ENCODE measurements at regions not wholly inside any gene's neighbourhood (a gene's known extent, or its start where the extent isn't known, plus 50 kb on each side); places are given as distances from the start of the nearest gene placed in this dataset.
"Not testable (repeated sequence)": the region's sequence is repeated elsewhere in the genome, so short reads cannot be mapped to it uniquely, and the experiment has no call there.

DNA sequence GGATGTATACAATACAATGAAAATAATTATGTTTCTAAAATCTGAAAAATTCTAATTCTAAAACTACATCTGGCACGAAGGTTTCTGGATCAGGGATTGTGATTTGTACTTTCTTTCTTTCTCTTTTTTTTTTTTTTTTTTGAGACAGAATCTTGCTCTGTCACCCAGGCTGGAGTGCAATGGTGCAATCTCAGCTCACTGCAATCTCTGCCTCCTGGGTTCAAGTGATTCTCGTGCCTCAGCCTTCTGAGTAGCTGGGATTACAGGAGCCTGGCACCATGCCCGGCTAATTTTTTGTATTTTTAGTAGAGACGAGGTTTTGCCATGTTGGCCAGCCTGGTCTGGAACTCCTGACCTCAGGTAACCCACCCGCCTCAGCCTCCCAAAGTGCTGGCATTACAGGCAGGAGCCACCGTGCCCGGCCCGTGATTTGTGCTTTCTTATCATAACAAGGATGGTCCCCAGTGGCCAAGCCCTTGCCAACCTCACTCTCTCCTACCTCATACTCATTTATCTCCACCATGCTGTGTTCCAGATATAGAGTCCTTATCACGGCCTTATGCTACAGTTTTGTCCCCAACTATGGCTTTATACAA is 279.9 kb downstream of the QDPR start:
- DNase-seq: not testable (repeated sequence)

DNA sequence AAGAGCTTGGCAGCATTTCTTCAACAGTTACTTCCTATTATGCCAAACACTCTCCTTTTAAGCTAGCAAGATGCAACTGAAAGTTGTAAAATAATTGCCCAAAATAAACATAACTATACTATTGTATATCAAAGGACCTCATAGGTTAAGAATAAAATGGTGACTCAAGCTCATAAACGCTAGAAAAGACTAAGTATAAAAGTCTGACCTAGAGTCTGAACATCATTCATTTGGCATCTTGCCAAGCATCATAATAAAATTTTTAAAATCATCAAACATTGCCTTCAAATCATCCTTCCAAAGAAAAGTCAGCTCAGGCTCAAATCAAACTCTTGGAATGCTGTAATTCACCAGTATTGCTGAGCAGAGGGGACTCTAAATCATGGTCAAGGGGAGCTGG is 281.2 kb downstream of the QDPR start:
- DNase-seq: no peak

DNA sequence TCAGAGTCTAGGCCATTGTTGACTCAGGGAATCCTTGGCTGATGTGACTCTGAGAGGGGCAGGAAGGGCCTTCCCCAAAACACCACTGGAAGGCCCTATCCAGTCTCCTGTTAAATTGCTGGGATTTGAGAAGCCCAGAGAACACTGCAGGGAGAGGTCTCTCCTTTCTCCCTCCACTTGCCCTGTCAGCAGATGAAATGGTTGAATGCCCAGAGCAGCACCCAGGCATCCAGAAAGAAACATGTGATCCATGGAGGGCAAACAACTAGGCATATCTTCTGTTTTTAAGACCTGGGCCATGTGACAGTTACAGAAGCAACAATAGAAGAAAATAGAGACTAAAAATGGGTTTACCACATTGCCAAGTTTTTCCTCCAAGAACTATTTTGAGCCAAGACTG is 291.1 kb downstream of the QDPR start:
- DNase-seq: no peak

DNA sequence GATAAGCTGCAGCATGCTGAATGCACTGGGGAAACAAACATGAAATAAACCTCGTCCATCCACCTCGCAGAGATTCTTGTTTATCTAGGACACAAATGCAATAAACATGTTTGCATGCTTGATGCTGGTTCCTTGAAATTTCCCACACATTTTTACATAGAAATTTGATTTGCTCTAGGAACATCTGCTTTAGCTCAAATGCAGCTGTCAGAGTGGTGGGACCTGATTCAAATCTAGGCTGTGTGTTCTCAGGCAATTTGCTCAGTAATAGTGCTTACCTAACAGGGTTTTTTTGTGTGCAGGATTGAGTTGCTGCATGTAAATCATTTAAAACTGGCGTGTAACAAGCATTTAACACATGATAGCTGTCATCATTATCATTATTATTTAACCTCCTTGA is 293.1 kb downstream of the QDPR start:
- no peak for DNase-seq

DNA sequence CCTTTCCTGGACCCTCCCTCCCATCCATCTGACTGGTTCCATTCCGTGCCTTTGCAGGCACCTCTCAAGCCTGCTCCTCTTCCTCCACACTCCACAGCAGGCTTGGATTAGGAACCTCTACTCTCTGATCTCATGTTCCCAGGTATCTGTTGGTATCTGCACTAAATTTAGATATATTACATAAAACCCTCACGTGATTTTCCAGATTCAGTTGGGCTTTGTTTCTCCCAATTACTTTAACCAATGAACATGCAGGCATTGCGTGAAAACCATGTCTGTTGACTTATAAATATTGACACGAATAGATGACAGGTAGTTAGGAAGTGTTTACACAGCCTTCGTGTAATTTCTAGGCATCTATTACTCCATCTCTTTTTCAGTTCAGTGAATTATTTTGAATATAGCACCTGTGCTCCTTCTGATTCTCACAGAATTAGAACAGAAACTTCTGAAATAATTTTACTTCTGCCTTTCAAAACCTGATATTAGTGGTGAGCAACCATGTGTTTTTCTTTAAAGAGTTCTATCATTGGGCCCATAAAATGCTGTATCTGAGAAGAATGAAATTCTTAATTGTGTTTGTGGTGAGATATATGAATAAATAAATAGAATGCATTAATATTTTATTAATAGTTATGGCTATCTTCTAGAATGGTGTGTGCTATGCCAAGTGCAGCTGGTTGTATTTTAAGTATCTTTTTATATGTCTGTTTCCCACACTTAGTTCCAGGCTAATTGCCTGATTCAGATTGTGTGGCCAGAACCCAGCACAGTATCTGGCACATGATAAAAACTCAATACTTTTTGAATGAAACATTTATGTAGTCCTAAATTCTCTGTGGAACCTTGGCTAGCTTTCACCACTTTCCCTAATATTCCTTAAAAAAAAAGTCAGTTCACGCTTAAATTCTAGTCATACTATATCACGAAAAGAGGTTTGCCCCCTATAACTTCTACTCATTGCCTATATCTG is 304.8 kb downstream of the QDPR start:
- no peak for DNase-seq

DNA sequence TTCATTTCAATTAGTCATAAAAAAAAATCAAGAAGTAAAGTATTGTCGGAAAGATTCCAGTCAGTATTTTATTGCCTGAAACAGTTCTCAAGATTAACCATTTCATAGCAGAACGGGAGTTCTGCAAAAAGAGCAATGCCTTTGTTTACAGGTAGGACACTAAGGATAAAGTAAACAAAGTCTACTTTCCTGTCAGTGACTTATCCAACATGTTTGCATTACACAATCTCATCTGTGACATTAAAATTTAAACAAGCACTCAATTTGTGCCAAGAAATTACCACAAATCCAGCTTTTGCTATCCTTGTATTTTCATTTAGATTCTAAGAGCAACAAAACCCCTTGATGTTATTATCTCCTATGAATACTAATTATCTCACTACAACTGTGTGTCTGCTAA is 306.5 kb upstream of the LDB2 start:
- DNase-seq: no peak

DNA sequence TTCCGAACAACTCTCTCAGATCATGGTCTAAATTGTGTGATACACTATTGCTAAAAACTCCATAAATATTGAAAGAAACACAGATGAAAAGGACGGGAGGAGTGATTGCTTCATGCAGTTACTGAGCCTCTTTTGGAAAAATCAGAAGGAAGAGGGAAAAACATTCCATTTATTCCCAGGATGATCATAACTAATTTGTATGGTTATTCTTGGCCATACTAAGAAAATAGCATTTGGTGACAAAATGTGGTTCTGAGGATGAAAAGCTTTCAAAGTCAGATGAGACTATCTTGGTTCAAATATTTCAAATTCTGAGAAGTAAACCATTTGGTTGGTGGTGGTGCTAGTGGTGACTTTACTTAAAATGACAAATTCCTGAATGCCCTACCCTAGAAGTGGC is 305.4 kb upstream of the LDB2 start:
- DNase-seq: no peak

DNA sequence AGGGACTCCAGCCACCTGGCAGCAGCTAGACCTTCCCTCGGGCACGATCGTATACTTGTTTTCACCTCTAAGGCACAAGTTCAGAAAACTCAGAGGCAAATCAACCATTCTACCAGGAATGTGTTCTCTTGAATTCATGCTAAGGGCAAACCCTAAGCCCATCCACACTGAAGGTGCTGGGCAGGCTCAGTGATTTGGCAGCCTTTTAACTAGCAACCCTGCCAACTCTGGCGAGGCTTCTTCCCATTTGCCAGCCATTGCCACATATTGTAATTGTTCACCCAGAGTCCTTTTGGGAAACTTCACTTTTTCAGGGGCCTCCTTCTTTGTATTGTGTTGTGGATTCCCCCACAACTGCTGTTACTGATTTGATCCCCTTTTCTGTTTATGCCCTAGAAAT is 298.6 kb upstream of the LDB2 start:
- no peak for DNase-seq

DNA sequence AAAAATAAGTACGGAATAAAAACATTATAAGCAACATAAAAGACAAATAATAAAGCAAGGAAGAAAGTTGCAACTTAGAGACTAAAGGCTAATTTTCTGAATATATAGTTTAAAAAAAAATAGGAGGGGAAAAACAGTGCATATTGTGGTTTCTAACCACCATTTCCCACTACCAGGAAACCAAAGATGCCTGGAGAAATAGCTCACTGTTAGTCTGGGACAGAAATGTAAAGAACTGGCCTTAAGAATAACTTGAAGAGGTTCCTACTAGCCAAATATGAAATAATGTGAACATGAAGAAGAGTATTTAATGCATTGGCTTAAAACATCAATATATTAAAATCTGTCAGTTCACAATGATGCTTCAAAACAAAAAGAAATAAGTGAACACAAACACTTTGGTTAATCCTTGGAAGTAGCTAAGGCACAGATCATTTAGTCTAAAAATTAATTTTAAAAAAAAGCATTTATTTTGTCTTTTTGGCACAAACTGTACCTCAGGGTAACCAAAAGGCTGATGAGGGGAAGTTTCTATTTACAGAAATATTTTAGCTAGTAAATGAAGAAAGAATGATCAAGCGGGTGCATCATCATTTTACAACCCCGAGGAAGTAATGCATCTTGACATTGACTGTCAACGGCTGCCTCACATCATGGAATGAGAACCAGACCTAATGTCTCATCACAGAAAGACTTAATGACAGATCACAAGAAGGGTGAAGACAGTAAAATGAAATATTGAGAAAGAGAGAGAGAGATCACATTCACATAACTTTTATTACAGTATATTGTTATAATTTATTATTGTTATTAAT is 297.2 kb upstream of the LDB2 start:
- DNase-seq: no peak

DNA sequence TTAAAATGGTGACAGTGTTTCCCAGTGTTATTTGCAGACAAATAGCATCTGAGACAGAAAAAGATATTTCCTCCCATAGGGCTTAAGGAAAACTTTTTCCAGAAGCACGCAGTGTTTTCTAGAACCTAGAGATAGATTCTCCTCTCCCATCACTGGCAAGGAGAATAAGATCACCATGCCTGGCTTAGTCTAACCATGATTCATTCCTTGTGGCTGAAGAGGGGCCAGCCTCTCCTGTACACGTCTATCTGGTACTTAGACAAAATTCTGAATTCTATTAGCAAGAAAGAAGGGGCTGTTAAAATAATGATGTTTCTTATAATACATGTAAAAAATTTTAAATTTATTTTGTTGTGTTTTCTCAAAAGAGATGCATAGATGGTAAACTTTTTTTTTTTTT is 296.1 kb upstream of the LDB2 start:
- DNase-seq: no peak

DNA sequence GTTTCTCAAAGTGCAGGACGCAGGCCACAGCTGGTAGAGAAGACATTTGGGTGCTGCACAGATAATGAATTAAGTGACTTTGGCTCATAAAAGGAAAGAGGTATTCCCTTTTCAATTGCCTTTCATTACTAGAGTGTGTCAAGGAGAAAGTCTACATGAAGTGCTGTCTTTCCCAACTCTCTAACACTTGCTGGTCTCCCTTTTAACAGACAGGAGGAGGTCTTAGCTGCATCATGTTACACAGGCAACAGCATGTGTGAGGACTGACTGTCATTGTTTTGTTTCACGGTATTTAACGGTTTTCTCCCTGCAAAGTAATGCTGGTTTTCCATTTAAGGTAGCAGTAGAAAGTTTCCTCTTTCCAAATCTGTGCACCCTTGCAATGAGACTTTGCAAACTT is 291.3 kb upstream of the LDB2 start:
- no peak for DNase-seq

DNA sequence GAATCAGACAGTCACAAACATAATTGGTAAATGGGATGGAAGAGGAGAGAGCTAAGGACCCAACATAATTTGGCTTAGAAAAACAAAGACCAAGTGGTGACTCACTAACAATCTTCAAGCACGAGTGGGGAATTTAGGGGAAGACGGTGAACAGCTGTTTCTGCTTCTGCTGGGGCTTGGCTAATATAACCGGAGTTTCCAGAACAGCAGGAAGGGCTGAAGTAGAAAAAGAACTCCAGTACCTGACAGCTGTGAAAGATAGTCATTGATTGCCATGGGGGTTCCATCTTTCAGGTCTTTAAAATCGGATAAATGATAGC is 290.9 kb upstream of the LDB2 start:
- DNase-seq: no peak

DNA sequence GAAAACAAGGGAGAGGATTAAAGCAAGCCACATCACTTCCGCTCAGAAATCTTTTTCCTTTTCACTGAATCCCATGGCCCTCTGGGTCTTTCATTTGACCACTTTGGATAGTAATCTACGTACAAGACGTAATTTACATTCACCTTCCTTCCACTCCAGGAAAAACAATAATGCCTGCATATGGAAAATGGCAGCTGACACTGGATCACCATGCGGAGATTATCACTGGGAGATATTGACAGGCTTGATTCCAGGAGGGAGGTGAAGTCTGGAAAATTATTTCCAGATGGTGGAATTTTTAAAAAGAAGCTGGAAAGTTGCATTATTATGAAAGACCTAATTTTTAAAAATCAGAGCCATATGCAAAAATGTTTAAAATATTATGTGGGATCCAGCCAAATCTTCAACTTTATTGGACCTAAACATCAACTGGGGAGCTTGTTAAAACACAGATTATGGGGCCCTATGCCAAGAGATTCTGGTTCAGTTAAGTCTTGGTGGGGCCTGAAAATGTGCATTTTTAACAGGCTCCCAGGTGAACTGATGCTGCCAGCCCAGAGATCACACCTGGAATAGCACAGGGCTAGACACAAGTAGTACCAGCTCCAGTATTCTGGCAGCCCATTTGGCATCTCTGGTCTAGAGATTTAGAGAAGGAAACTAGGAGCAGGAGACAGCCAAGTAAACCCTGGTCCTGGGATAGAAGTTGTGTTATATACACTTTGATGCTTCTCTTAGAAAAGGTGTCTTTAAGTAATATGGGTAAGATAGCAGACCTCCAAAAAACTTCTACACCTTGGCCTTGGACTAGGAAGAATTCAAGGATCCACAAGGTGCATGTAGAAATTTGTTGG is 290.3 kb upstream of the LDB2 start:
- no peak for DNase-seq

DNA sequence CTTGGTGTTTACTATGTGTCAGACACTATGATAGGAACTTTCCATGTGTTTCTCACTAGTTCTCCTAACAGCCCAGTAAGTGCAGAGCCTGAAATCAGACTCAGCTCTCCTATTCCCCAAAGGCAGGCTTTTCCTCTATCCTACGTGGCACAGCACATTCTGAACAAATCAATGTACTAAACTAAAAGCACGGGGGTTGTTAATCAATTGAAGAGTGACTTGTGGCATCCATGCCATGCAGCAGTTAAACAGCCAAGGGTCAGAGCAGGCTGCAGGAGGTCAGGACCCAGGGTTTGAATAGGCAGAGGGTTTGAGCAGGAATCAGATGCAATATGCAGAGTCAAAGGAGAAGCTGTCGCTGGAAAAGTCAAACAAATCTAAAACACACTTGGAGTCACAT is 289.7 kb upstream of the LDB2 start:
- DNase-seq: no peak

DNA sequence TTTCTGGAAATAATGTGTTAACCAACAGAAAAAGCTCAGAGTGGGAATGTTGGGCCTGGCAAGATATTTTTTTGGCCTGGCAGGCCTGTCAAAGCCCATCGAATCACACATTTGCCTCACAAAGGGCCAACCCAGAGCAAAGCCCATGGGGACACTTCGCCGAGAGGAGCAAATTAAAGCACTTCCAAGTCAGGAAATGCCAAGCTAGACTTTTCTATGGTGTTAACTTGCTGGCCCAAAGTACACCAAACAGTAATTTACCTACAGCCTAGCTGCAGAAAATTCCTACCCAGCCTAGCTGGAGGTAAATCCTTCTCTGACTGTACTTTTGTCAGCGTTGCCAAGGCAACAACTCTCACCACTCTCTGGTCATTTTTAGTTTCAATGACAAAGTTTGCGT is 288.6 kb upstream of the LDB2 start:
- DNase-seq: no peak

DNA sequence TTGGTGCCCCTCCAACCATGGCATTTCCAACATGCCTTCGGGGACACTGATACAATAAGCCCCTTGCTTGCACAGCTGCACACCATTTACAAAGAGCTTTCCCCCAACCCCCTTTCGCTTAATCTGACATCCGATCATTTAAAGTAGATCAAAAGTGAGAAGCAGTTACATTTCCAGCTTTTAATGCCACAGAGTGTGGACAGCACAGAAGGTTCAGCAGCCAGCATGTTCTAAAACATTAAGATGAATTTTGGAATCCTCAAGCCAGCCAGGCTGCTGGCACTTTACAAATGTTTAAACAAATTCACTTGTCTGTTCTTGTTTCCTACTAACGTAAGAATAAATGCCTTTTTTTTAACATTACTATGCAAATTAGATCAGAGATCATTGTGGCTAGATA is 284.4 kb upstream of the LDB2 start:
- no peak for DNase-seq

DNA sequence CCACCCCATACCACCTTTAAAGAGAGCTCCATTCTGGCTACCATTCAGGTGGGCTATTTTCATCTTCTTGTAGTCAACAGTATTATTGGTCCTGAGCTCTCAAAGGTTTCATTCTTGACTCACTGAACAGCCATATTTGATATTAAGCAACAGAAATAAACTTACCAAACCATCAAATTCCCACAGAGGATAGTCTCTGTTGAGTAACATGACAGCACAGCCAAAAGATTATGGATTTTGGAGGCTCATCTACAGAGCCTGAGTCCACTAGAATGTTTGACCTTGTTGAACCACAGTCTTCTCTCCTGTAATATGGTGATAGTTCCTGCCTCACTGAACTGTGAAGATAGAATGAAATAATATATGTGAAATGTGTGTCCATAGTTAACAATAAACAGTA is 276.3 kb upstream of the LDB2 start:
- DNase-seq: no peak

DNA sequence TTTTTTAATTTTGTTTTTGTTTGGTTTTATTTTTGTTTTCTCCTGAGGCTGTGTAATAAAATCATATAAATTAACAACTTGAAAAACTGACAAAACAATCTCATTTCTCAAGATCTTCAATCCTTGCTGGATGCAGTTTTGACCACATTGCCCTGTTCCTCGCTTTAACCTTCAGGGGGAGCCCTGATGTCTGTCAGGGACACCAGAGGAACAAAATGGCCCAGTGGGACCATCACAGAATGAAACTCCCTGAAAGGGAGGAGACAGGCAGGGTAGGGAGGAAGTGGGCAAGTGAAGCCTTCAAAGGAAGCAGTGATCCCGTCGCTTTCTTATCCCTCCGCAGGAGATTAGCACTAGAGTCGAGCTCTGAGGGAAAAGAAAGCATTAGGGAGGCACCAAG is 274.9 kb upstream of the LDB2 start:
- DNase-seq: no peak

DNA sequence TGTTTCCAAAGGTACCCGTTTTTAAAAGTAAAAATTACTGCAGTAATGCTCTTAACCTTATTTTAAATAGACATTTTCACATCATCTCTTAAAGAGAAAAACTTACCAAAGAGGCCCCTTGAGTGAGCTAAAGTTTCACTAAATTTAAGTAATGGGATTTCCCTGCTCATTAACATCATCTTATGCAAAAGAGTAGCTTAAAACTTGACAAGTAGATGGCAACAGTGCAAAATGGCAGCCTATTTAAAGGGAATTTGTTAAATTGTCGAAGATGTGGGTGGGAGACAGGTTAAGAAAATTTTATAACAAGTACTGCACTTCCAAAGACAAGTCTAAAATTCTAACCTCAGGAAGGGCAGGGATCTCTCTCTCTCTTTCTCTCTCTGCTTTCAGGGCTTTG is 271.7 kb upstream of the LDB2 start:
- DNase-seq: no peak

DNA sequence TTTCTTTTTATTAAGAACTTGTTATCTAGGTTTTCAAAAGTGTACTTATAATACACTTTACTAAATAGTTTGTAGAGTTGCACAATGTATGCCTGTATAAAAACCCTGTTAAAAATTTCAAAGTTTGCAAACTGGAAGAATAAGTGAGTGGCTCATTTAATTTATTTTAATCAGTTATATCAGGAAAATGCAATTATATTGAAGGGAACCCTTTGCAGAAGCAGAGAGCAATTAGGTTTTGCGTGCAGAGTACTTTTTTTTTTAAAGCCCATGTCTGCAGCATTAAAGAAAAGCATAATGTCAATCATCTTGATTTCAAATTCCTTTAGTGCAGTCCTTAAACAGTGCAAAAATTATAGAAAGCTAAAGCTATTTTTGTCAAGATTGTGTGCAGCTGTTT is 271.3 kb upstream of the LDB2 start:
- no peak for DNase-seq

DNA sequence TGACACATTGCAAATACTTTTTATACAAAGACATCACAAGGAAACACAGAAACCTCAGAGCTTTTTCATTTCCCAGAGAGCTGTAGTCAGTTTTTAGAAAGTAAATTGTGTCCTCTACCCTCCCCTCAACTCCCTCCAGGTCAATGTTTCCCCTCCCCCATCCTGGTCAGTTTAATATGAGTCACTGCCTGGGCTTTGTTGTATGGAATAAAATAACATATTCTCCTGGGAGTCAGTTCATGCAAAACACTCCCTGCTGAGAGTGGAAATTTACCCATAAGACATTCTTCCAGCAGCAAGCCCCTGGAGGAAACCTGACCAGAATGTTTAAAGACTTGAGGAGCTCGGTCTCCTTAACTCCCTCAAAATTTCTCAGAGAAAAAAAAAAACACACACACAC is 270.1 kb upstream of the LDB2 start:
- DNase-seq: peak; percentile 46

DNA sequence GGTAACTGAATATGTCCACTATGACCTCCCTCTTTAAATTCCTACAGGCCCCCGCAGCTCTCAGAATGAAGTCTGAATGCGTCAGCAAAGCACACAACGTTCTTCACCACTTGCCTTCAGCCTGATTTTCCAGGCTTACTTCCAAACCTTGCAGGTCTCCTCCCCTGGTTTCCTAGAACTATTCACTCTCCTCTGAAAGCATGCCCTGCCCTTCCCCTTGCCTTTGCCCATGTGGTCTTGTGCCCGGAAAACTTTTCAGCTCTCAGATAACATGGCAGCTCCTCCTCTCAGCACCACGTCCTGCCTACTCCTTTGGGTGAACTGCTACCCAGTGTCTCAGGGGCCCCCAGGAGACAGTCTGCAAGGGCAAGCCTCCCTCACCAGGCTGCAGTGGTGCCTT is 268.5 kb upstream of the LDB2 start:
- peak; percentile 82 for DNase-seq

DNA sequence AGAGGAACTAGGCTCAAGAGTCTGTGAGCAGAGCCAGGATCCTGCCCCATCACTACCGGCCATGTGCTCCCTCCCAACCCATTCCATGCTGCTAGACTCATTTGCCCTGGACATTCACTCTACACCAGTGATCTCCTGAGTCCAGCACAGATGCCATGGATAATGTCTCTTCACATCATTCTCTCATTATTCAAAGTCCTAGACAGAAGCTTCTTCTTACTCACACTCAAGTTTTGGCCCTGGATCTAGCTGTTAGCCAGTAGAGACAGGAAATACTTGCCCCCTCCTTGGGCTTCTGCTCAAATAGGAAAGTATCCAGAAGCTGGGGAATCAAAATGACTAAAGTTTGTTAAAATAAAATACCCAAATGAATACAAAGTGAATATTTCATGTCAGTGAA is 266.8 kb upstream of the LDB2 start:
- no peak for DNase-seq
